AG08396 (cell line): ENCODE measurements at regions not wholly inside any gene's neighbourhood (a gene's known extent, or its start where the extent isn't known, plus 50 kb on each side); places are given as distances from the start of the nearest gene placed in this dataset.

Experiments
- DNase-seq: peaks from one replicate; pipeline ENCODE4 v3.0.0; 2012; ENCODE audit warnings: low spot score, mixed read lengths

DNA sequence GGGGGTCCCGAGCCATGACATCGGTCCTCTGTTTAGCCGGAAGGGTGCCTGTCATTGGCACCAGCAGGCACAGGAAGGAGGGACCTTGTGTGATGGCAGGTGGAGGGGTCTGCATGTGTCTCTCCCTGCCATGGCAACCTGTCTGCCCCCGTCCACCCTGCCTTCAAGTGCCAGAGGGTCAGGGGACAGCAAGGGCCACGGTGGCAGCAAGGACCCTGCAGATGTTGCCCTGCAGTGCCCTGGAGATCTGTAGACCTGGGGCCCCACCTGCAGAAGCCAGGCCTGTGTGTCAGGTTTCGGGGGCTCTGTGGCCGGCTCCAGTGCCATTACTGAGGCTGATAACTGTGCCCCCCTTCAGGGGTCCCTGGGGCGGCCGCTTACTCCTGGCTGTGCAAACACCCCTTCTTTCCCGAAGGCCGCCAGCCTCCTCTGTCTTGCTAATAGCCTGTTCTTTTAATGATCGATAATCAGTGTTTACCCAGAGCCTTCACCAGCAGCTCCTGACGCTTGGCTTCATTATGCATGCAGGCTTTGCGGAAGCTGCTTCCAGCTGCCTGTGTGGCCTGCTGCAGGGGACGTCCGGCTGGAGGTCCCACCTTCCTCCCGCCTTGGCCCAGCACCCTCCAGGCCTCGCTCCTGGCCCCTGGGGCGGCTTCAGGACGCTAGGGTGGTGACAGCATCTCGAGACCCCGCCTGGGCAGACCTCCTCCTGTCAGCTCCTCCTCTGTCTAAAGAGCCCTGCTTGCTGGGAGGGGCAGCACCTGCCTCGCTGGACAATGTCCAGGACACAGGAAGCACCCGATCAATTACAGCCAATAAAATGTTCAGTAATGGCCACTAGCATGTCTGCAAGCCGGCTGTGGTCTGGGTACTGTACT, 153.0 kb downstream of the KIF26A start:
- DNase-seq: no peak

DNA sequence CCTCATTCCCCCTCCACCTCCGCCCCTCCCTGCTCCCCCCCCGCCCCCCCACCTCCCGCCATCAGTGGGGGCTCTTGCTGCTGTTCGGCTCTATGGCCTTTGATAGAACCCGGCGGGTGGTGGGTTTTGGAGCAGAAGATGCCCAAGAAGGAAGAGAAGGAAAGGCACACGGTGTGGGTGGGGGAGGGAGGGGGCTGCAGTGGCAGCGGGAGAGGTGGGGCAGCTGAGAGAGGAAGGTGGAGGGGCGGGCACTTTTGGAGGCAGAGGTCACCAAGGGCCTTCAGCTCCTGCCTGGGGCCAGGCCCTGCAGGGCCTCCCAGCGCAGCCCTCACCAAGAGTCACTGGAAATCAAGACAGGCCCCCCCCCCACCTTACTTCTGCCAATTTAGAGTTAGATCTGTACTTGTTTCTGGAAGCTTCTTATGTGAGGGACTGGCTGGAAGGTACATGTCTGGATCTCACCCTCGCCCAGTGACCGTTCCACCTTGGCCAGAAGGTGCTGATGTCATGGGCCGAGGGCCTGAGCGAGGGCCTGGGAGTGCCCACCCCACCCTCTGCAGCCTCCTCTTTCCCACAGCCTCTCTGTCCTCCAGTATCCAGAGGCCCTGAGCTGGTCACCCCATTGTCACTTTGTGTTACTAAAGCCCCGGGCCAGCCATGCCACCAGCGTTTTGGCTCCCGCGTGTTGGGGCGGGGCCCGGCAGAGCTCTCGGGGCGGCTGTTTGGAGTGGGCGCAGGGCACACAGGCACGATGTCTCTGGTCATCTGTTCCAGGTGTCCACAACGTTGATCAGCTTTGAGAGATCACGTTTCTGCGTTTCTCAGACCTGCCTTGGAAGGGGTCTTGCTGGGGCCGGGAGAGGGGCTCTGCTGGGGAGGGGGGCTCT, 153.9 kb downstream of the KIF26A start:
- DNase-seq: no peak

DNA sequence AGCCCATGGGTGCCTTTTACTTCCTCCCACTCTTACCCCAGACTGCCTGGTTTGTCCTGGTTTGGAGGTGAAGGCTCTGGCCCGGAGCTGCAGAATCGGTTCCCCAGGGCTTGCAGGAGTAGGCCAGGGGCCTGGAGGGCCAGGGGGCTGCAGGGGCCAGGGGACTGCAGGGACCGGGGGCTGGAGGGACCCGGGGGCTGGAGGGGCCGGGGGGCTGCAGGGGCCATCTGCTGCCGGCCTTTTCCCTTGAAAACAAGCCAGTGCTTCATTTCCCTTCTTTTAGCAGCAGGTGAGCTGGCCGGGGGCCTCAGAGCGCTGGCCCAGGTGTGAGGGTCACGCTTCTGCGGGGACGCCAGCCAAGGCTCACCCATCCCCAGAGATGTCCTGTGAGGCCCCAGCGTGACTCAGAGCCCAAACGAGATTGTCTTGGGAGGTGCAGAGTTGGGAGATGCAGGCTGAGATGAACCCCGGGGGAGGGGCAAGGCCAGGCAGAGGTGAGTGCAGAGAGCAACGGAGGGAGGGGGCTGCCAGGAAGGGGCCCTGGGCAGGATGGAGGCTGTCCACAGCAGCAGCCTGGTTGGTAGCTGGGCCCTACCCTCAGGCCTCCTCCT, 154.9 kb downstream of the KIF26A start:
- DNase-seq: no peak

DNA sequence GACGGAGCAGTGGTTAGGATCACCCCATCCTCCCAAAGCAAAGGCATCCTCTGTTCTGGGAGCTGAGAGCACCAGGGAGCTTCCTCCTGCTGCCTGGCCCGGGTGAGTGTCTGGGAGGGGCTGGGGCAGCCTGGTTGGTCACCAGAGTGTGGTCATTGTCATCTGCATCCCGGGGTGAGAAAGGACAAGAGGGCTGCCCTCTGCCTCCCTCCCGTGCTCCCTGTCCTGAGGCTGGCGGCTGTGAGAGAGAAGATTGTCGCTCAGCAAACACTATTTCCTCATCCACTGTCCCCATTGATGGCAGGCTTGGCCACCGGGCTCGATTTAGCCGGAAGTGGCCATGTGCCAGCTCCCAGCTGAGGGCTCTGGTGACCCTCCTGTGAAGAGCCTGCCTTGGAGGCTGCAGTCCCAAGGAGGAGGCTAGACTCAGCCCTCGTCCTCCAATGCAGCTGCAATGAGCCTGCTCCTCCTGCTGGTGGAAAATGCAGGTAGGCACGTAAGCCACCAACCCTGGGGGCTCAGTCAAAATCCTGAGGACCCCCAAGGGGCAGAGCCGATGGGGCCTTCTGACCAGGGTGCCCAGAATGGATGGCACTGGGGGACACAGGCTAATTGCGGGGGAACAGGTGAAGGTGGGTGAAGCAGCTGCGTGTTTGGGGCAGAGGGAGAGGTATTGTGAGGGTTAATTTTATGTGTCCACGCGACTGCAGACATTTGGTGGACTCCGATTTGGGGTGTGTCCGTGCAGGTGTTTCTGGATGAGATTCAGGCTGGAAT, 155.7 kb downstream of the KIF26A start:
- DNase-seq: no peak

DNA sequence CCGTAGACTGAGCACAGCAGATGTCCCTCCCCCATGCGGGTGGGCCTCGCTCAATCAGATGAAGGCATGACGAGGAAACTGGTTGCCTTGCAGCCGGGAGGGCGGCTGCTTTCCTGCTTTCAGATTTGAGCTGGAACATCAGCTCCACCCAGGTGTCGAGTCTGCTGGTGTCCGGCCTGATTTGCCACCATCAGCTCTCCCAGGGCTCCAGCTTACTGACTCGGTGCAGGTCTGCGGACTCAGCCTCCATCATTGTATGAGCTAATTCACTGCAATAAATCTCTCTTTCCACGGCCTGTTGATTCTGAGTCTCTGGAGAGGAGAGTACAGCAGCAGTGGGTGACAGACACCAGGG, 156.2 kb downstream of the KIF26A start:
- DNase-seq: no peak

DNA sequence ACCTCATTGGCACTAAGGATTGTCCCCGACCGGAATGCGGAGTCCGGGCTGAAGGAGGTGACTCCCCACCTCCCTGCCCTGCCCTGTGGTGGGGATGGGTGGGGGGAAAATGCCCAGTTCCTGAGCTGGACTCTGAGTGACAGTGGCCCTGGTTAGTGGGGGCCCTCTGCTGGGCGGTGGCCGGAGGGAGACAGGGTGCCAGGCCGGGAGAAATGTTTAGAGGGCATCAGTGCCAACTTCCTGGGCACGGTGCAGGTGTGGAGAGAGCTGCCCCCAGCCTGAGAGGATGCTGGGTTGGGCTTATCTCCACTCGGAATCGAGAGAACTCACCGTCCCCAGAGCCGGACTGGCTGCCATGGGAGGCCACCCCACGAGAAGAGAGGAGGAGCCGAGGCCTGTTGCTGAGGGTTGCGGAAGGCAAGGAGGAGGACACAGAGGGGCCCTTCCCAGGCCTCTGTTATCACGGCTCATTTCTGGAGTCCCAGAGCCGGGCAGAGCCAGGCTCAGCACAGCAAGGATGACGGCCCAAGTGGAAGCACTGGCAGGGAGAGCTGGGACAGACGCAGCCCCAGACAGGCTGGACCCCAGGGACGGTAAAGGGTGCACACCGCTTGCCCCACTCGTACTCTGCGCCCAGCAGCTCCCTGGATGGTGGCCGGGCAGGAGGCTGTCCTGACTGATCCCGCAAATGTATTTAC, 156.7 kb downstream of the KIF26A start:
- DNase-seq: no peak

DNA sequence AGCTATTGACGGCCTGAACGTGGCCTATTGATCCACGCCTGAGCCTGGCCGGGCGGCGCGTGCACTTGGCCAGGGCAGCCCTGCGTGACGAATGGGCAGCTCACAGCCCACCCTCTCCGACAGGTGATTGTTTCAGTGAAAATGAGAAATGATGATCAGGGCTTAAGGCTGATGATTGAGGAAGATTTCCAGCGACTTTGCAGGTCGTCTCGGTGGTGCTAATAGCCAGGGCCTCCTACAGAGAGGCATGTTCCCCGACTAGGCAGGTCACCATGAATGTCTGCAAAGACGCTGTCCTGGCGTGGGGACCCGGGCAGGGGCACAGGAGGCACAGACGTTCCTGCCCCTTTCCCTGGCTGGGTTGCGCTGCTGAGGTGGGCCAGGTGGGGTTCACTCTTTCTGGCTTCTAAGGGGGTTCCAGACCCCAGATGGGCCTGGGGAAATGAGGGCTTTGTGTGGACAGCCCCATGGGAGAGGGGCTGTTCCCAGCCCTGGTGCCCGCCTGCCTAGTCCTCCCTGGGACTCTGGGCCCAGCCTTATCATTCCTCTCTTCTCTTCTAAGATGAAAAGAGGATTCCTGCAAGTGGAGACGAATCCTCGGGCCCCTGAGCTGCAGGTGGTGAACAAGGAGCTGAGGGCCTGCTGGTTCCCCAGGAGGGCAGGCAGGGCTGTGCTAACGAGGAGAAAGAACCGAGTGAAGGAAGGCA, 157.4 kb downstream of the KIF26A start:
- DNase-seq: no peak

DNA sequence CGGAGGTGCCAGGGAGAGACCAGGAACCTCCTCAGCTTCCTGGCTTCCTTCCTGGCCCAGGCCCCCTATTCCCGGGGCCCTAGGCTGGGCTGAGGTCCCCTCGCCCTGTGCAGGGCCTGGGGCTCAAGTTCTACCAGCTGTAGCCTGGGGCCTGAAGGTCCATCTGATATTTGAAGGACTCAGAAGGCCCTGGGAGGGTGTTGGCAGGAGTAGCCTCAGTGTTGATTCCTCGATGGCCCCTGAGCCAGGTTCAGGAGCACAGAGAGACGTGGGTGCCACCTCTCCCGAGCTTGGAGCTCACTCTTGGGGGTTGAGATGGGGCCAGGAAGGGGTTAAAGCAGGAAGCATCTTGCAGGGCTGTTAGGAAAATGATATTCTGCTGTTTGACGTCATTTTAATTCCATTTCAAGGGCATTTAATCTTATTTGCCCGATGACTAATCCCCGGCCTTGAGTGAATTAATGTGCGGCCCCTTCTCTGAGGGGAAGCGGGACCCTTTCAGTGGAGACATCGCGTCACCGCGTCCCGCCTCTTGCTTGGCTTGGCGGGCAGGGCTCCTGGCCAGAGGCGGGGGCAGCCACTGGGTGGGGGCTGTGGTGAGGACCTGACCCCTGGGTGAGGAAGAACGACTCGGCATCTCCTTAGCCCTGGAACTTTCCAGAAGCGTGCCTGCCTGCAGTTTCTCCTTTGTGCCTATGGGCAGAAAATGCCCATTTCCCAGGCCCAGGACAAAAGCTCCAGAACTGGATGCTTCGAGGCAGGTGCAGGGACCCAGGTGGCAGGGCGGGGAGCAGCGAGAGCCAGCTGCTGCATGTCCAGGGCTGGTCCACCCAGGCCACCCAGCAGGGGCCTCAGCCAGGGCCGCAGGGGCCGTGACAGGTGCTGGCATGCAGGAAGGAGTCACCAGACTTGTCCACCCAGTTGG, 158.3 kb downstream of the KIF26A start:
- DNase-seq: no peak

DNA sequence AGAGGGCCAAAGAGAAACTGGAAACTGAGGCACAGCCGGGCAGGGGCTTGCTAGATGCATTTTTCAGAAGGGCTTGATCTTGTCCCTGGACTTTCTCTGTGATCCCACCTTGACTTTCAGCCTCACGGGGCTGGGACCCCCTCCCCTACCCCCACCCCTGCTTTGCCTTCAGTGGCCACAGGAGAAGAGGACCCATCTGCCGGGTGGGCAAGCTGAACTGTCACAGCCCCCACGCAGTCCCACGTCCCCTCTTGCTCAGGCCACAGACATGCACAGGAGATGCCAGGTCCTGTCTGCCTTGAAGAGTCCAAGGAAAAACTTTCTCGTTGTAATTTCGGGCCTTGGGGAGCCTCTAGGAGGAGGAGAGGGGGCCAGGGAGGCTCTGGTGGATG, 158.9 kb downstream of the KIF26A start:
- DNase-seq: no peak

DNA sequence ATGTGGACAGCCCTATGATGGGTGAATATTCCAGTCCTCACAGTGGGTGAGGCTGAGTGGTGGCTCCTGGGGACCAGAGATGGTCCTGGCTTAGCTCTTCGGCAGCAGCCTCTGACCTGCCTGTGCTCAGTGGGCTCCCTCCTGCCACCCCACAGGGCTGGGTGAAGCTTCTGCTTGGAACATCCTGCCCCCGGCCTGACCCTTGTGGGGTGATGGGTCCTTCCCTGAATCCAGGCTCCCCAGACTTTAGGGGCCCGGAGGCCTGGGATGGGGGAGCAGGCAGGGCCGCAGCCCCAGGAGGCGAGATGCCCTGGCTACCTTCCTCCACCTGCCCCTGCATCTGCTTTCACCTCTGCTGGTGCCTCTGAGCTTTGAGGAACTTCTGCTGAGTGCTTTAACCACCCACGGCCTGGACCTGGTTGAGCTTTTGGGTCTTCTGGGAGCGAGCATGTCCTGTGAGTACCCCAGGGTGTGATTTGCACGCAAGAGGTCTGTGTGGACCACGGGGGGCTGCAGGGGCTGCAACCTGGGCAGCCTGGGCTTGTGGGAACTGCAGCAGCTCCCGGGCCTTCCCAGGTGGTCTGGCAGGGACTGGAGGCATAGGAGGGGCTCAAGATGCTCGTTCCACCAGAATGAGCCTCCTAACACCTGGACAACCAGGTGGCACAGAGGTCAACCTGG, 159.5 kb downstream of the KIF26A start:
- DNase-seq: no peak

DNA sequence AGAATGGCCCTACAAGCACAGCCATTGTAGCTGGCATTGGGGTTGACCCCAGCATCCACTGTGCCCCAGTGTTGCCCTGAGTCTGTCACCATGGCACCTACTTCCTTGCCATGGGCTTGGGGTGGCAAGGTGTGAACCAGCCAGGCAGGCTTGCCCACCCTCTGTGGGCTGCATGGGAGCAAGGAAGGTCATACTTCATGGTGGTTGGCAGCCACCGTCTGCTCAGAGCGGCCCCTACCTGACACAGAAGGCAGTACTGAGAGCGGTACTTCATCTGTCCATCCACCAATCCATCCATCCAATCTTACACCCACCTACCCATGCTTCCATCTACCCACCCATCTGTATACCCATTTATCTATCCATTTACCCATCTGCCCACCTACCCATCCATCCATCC, 160.1 kb downstream of the KIF26A start:
- DNase-seq: no peak

DNA sequence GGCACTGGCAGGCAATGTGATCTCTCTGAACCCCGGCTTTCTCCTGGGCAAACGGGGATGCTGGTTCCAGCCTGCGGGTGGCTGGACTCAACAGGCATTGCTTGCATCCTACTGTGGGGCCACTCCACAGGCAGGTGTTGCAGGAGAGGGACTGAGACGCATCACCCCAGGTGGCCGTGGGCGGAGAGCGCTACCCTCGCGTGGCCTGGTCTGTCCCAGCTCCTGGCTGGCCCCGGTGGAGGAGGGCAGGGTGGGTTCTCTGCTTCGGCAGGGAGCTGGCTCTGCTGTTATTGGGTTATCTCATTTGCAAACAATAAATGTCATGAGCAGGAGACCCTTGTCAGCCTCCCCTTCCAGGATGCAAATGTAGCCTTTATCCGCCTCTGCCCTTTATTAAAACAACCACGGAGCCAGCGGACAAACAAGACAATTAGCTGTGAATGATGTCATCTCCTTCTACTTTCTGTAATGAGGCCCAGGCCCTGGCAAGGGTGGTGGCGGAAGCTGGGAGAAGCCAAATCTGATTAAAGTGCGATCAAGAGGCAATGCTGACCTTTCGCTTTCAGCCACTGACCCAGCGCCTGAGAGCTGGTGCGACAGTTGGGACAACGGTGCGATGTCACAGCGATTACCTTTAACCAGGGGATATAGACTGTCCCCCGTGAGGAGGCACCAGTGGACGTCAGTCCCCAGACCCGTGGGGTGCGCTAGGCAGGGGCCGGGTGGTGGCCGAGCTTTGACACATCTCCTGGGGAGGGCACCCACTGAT, 161.8 kb downstream of the KIF26A start:
- no peak for DNase-seq

DNA sequence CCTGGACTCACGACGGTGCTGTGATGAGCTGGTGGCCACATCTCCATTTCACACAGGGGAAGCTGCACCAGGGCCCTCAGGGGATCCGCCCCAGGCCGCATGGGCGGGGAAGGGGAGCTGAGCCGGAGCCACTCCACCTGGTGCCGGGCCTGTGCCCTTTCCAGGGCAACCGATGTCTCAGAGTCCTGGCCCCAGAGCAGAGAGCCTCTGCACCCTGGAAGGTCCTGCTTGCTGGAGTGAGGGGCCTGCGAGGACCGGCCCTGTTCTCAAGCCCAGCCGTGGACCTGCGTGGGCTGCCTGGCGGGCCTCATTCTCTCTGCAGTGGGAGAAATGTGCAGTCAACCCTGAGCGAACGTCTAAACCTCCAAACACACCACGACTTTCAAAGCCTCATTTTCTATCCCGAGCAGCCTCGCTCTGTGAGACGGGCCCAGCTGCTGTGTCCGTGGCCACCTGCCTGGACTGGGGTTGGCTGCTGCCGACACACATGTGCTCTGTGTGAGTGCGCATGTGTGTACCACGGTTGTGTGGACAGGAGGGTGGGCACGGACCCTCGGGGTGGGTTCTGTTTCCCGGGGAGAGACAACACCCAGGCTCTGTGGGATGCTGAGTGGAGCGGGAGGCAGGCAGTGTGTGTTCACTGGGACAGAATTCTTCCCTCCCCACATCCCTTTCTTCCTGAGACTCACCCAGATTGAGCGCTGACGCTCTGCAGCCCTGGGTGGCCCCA, 163.5 kb downstream of the KIF26A start:
- no peak for DNase-seq

DNA sequence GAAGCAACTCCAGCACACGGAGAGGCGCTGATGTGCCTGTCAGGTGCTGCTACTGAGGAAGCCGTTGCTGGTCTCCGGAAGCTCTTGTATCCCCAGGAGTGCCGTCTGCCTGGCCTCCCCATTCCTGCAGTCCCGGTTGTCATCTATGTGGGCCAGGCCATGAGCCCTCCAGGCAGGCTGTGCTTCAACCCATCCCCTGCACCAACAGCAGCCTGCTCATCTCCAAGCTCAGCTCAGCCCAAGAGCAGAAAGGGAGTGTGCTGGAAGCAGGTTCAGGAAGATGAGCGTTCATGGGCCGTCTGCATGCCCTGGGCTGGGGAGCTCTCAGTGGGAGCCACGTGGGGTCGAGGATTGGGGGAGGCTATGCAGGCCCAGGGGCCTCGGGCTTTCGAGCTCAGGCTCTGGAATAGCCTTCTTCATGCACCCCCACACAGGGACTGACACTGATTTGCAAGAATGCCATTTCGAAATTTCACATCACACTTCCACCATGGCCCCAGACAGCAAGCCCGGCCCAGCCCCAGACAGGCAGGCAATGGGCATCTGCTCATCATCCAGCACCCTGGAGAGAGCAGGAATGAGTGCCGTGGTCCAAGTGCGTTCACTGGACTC, 164.5 kb downstream of the KIF26A start:
- DNase-seq: no peak

DNA sequence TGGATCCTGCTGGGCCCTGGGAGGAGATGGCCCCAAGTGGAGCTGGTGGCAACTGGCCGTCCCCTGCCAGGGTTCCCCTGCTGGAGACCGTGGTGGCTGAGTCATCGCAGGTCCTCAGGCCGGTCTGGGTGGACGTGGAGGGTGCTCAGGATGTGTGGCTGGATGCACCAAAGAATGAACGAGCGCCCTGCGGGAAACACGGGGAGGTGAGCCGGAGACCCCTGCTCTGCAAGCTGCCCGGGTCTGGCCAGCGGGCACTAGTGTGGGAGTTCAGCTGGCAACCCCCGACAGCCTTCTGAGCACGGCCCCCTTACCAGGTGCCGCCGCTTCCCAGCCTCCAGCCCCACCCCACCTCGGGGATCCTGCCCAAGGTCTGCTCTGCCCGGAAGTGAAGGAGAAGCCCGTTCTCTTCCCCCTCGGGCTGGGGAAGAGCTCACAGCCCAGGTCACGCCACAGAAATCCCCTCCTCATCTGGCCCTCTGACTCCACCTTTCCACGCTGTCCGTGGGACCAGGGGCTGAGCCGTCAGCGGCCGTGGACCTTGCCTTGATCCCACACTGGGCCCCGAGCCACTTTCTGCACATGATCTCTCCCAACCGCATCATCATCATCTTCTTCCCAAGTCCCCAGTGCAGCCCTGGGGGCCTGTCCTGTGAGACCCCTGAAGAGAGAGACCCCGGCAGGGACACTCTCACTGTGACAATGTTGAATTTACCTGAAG, 165.5 kb downstream of the KIF26A start:
- DNase-seq: no peak
